CD4-positive, CD25-positive, alpha-beta regulatory T cell (primary cell): ENCODE measurements at regions not wholly inside any gene's neighbourhood (a gene's known extent, or its start where the extent isn't known, plus 50 kb on each side); places are given as distances from the start of the nearest gene placed in this dataset.

Experiments used
- ATAC-seq, 2 donors: fragments of 150-1000 bp; cut with Tn5 transposase; one replicate each; pipeline ENCODE4 v1.10.0; 2021; ENCODE audit warnings: low read depth in 2 of 2, moderate number of reproducible peaks in 2 of 2, moderate library complexity in 1 of 2
- DNase-seq, 3 donors: peaks; one replicate each; pipeline versions ENCODE4 v3.0.0 to v3.0.0-alpha.2; 2012 to 2022; ENCODE audit warnings: mixed read lengths in 1 of 3
- H3K27ac ChIP-seq: one replicate; pipeline ENCODE4 v1.7.0; 2013; ENCODE audit warnings: mild to moderate bottlenecking, low read length; ENCODE audit not compliant: insufficient read depth, poor library complexity, severe bottlenecking
- H3K27me3 ChIP-seq: one replicate; pipeline ENCODE4 v1.7.0; 2013; ENCODE audit warnings: low read length; ENCODE audit not compliant: control insufficient read depth, insufficient read depth
- H3K36me3 ChIP-seq: one replicate; pipeline ENCODE4 v1.7.0; 2013; ENCODE audit warnings: mild to moderate bottlenecking, low read length, moderate library complexity; ENCODE audit not compliant: control insufficient read depth, insufficient read depth
- H3K4me1 ChIP-seq: 2 replicates; pipeline ENCODE4 v1.7.0; 2013; ENCODE audit warnings: mild to moderate bottlenecking, low read length; ENCODE audit not compliant: insufficient read depth, control insufficient read depth, poor library complexity, severe bottlenecking
- H3K4me3 ChIP-seq: one replicate; pipeline ENCODE4 v1.7.0; 2013; ENCODE audit warnings: low read depth, mild to moderate bottlenecking, low read length, moderate library complexity
- H3K9me3 ChIP-seq, 2 experiments: 1 replicate in 1 of 2; 2 replicates in 1 of 2; pipeline ENCODE4 v1.7.0; 2013; ENCODE audit warnings: low read length in 2 of 2, mild to moderate bottlenecking in 1 of 2, moderate library complexity in 1 of 2; ENCODE audit not compliant: control insufficient read depth in 2 of 2
- H3K27ac Mint-ChIP-seq, 3 donors: one replicate each; pipeline ENCODE4 v1.8.0; 2020 to 2022; ENCODE audit warnings: mild to moderate bottlenecking in 3 of 3, mixed read lengths in 3 of 3, moderate library complexity in 2 of 3
- H3K27me3 Mint-ChIP-seq: one replicate; pipeline ENCODE4 v1.8.0; 2022; ENCODE audit warnings: mild to moderate bottlenecking, mixed read lengths
- H3K36me3 Mint-ChIP-seq: one replicate; pipeline ENCODE4 v1.8.0; 2020; ENCODE audit warnings: mixed read lengths
- H3K4me1 Mint-ChIP-seq, 4 donors: one replicate each; pipeline ENCODE4 v1.8.0; 2020 to 2022; ENCODE audit warnings: mixed read lengths in 4 of 4, mild to moderate bottlenecking in 1 of 4
- H3K4me3 Mint-ChIP-seq, 4 donors: one replicate each; pipeline ENCODE4 v1.8.0; 2020 to 2022; ENCODE audit warnings: mild to moderate bottlenecking in 4 of 4, mixed read lengths in 4 of 4, moderate library complexity in 3 of 4
- H3K9me3 Mint-ChIP-seq, 7 donors: one replicate each; pipeline ENCODE4 v1.8.0; 2020 to 2022; ENCODE audit warnings: mixed read lengths in 7 of 7, mild to moderate bottlenecking in 3 of 7, moderate library complexity in 2 of 7

GRCh38 chr11:80365076-80365725 is 924.4 kb upstream of the TENM4 start:
- no peaks in the 10 kb centered on the region for H3K9me3 ChIP-seq
- H3K36me3 Mint-ChIP-seq, result no peaks in the 10 kb centered on the region
- H3K4me3 Mint-ChIP-seq, result no peak overlapping the region
- H3K36me3 ChIP-seq, result no peaks in the 10 kb centered on the region
- DNase-seq (no peak), ATAC-seq (no peak)
- H3K4me1 Mint-ChIP-seq, result no peaks in the 10 kb centered on the region
- H3K27me3 ChIP-seq, result no peaks in the 10 kb centered on the region
- H3K27ac ChIP-seq, result no peak overlapping the region
- no peak overlapping the region for H3K27ac Mint-ChIP-seq
- H3K9me3 Mint-ChIP-seq, result peaks cover 3 to 30% (median 4%) of the 10 kb centered on the region in 7 donors
- H3K27me3 Mint-ChIP-seq, result no peaks in the 10 kb centered on the region
- no peaks in the 10 kb centered on the region for H3K4me1 ChIP-seq
- no peak overlapping the region for H3K4me3 ChIP-seq

GRCh38 chr11:80362563-80363340 is 921.9 kb upstream of the TENM4 start:
- no peak for ATAC-seq
- Histone ChIP-seq H3K27ac (no peak overlapping the region), H3K4me1 (no peaks in the 10 kb centered on the region), H3K9me3 (no peaks in the 10 kb centered on the region), H3K27me3 (no peaks in the 10 kb centered on the region), H3K4me3 (no peak overlapping the region), H3K36me3 (no peaks in the 10 kb centered on the region)
- Mint-ChIP-seq H3K27me3 (no peaks in the 10 kb centered on the region), H3K4me1 (no peaks in the 10 kb centered on the region), H3K9me3 (peaks cover 3 to 23% (median 5%) of the 10 kb centered on the region in 7 donors), H3K4me3 (no peak overlapping the region), H3K36me3 (no peaks in the 10 kb centered on the region), H3K27ac (no peak overlapping the region)
- DNase-seq, result no peak

DNA sequence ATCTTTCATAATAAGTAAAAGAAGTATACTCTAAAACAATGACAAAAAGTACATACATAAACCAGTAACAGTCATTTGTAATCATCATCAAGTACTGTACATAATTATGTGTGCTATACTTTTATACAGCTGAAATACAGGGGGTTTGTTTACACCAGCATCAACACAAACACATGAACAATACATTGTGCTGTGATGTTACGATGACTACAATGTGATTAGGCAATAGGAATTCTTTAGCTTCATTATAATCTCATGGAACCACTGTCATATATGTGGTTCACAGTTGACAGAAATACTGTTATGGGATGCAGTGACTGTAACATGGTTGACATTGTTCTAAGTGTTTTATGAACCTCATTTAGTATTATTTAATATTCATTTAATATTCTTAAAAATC is 914.4 kb upstream of the TENM4 start:
- peaks cover 2 to 16% (median 5%) of the 10 kb centered on the region in 7 donors for H3K9me3 Mint-ChIP-seq
- H3K27me3 ChIP-seq, result no peaks in the 10 kb centered on the region
- H3K27me3 Mint-ChIP-seq, result no peaks in the 10 kb centered on the region
- no peaks in the 10 kb centered on the region for H3K9me3 ChIP-seq
- DNase-seq (no peak), ATAC-seq (no peak)
- no peaks in the 10 kb centered on the region for H3K4me1 ChIP-seq
- H3K27ac Mint-ChIP-seq, result no peak overlapping the region
- H3K4me1 Mint-ChIP-seq, result no peaks in the 10 kb centered on the region
- H3K4me3 ChIP-seq, result no peak overlapping the region
- H3K36me3 ChIP-seq, result no peaks in the 10 kb centered on the region
- no peak overlapping the region for H3K4me3 Mint-ChIP-seq
- no peaks in the 10 kb centered on the region for H3K36me3 Mint-ChIP-seq
- no peak overlapping the region for H3K27ac ChIP-seq

- Mint-ChIP-seq H3K4me3 (no peak overlapping the region), H3K4me1 (no peaks in the 10 kb centered on the region), H3K27ac (no peak overlapping the region), H3K27me3 (no peaks in the 10 kb centered on the region), H3K36me3 (no peaks in the 10 kb centered on the region), H3K9me3 (peaks cover 0 to 6% (median 5%) of the 10 kb centered on the region in 7 donors)
- no peaks in the 10 kb centered on the region for H3K36me3 ChIP-seq
- H3K27me3 ChIP-seq, result no peaks in the 10 kb centered on the region
- H3K9me3 ChIP-seq, result peaks cover 0 to 4% of the 10 kb centered on the region in 2 experiments
- H3K27ac ChIP-seq, result no peak overlapping the region
- ATAC-seq (no peak), DNase-seq (no peak)
- no peak overlapping the region for H3K4me3 ChIP-seq
- H3K4me1 ChIP-seq, result no peaks in the 10 kb centered on the region
Observed at GRCh38 chr11:80350541-80350940, 909.7 kb upstream of the TENM4 start.

GRCh38 chr11:80349997-80350396 is 909.2 kb upstream of the TENM4 start:
- H3K27me3 ChIP-seq, result no peaks in the 10 kb centered on the region
- no peak overlapping the region for H3K4me3 ChIP-seq
- no peak overlapping the region for H3K27ac Mint-ChIP-seq
- H3K4me1 ChIP-seq, result no peaks in the 10 kb centered on the region
- ATAC-seq, result no peak
- H3K9me3 Mint-ChIP-seq, result peaks cover 0 to 6% (median 5%) of the 10 kb centered on the region in 7 donors
- H3K4me1 Mint-ChIP-seq, result no peaks in the 10 kb centered on the region
- peaks cover 0 to 4% of the 10 kb centered on the region in 2 experiments for H3K9me3 ChIP-seq
- no peak overlapping the region for H3K27ac ChIP-seq
- H3K4me3 Mint-ChIP-seq, result no peak overlapping the region
- H3K36me3 ChIP-seq, result no peaks in the 10 kb centered on the region
- no peaks in the 10 kb centered on the region for H3K27me3 Mint-ChIP-seq
- no peaks in the 10 kb centered on the region for H3K36me3 Mint-ChIP-seq
- no peak for DNase-seq

GRCh38 chr11:80346353-80347059 is 905.7 kb upstream of the TENM4 start:
- Histone ChIP-seq H3K27ac (no peak overlapping the region), H3K27me3 (no peaks in the 10 kb centered on the region), H3K4me3 (no peak overlapping the region), H3K4me1 (no peaks in the 10 kb centered on the region), H3K36me3 (no peaks in the 10 kb centered on the region), H3K9me3 (peaks cover 0 to 4% of the 10 kb centered on the region in 2 experiments)
- H3K4me3 Mint-ChIP-seq, result no peak overlapping the region
- peaks cover 0 to 11% (median 3%) of the 10 kb centered on the region in 7 donors for H3K9me3 Mint-ChIP-seq
- ATAC-seq, result no peak
- H3K4me1 Mint-ChIP-seq, result no peaks in the 10 kb centered on the region
- no peak for DNase-seq
- no peak overlapping the region for H3K27ac Mint-ChIP-seq
- H3K36me3 Mint-ChIP-seq, result no peaks in the 10 kb centered on the region
- H3K27me3 Mint-ChIP-seq, result no peaks in the 10 kb centered on the region

GRCh38 chr11:80343436-80343835 is 902.6 kb upstream of the TENM4 start:
- Histone ChIP-seq H3K9me3 (peaks cover 0 to 4% of the 10 kb centered on the region in 2 experiments), H3K36me3 (no peaks in the 10 kb centered on the region), H3K4me3 (no peak overlapping the region), H3K27ac (no peak overlapping the region), H3K27me3 (no peaks in the 10 kb centered on the region), H3K4me1 (no peaks in the 10 kb centered on the region)
- Mint-ChIP-seq H3K27me3 (no peaks in the 10 kb centered on the region), H3K4me1 (no peaks in the 10 kb centered on the region), H3K4me3 (no peak overlapping the region), H3K36me3 (no peaks in the 10 kb centered on the region), H3K9me3 (peaks cover 1 to 7% (median 5%) of the 10 kb centered on the region in 7 donors), H3K27ac (no peak overlapping the region)
- DNase-seq (no peak), ATAC-seq (no peak)
